IPS-NIHi7 (cell line): ENCODE measurements at regions not wholly inside any gene's neighbourhood (a gene's known extent, or its start where the extent isn't known, plus 50 kb on each side); places are given as distances from the start of the nearest gene placed in this dataset.

Experiments
- DNase-seq: peaks from one replicate; pipeline ENCODE4 v3.0.0; 2012; ENCODE audit warnings: mixed read lengths; ENCODE audit errors: extremely low spot score

GRCh38 chr15:96076350-96076749 is 254.2 kb upstream of the NR2F2 start:
- no peak for DNase-seq

GRCh38 chr15:96079041-96079440 is 251.5 kb upstream of the NR2F2 start:
- no peak for DNase-seq

- no peak for DNase-seq
These were observed 250.6 kb upstream of the NR2F2 start for GRCh38 chr15:96079882-96080281.

- no peak for DNase-seq
These were observed 244.3 kb upstream of the NR2F2 start for GRCh38 chr15:96086164-96086563.

GRCh38 chr15:96087180-96087884 is 243.2 kb upstream of the NR2F2 start:
- peak; percentile 62 for DNase-seq

GRCh38 chr15:96088650-96089049 is 241.8 kb upstream of the NR2F2 start:
- no peak for DNase-seq

- no peak for DNase-seq
These were observed 241.0 kb upstream of the NR2F2 start for GRCh38 chr15:96089405-96090058.

- no peak for DNase-seq
These were observed 238.3 kb upstream of the NR2F2 start for GRCh38 chr15:96092186-96092585.

- no peak for DNase-seq
These were observed 237.4 kb upstream of the NR2F2 start for GRCh38 chr15:96093063-96093462.

- DNase-seq, result no peak
These were observed 232.8 kb upstream of the NR2F2 start for GRCh38 chr15:96097661-96098060.

GRCh38 chr15:96102631-96103030 is 227.9 kb upstream of the NR2F2 start:
- DNase-seq, result no peak

GRCh38 chr15:96106181-96106580 is 224.3 kb upstream of the NR2F2 start:
- DNase-seq, result no peak

- DNase-seq, result no peak
These were observed 223.9 kb upstream of the NR2F2 start for GRCh38 chr15:96106628-96107027.

GRCh38 chr15:96107916-96108315 is 222.6 kb upstream of the NR2F2 start:
- no peak for DNase-seq

GRCh38 chr15:96108405-96108804 is 222.1 kb upstream of the NR2F2 start:
- DNase-seq, result no peak

GRCh38 chr15:96109820-96110219 is 220.7 kb upstream of the NR2F2 start:
- no peak for DNase-seq

- DNase-seq, result no peak
These were observed 218.5 kb upstream of the NR2F2 start for GRCh38 chr15:96112018-96112417.

GRCh38 chr15:96115642-96116041 is 214.9 kb upstream of the NR2F2 start:
- DNase-seq, result no peak

GRCh38 chr15:96117270-96117669 is 213.2 kb upstream of the NR2F2 start:
- DNase-seq, result no peak

- DNase-seq, result no peak
These were observed 210.8 kb upstream of the NR2F2 start for GRCh38 chr15:96119734-96120133.

GRCh38 chr15:96121086-96121920 is 209.2 kb upstream of the NR2F2 start:
- no peak for DNase-seq
